HEK293 (cell line): ENCODE measurements at regions not wholly inside any gene's neighbourhood (a gene's known extent, or its start where the extent isn't known, plus 50 kb on each side); places are given as distances from the start of the nearest gene placed in this dataset.

Source experiments
- KLF7 ChIP-seq: fragments of 450-650 bp; formaldehyde crosslinking; IDR thresholded peaks from 2 replicates; pipeline ENCODE4 v1.5.1; 2016; ENCODE audit warnings: missing biosample characterization, missing genetic modification characterization, borderline replicate concordance
- OSR2 ChIP-seq: fragments of 450-650 bp; formaldehyde crosslinking; IDR thresholded peaks from 2 replicates; pipeline ENCODE4 v1.5.1; 2016; ENCODE audit warnings: missing biosample characterization, missing genetic modification characterization
- OVOL3 ChIP-seq: fragments of 450-650 bp; formaldehyde crosslinking; IDR thresholded peaks from 2 replicates; pipeline ENCODE4 v1.5.1; 2016; ENCODE audit warnings: missing biosample characterization, missing genetic modification characterization
- ZFP37 ChIP-seq: fragments of 450-650 bp; formaldehyde crosslinking; IDR thresholded peaks from 2 replicates; pipeline ENCODE4 v1.5.1; 2016; ENCODE audit warnings: missing biosample characterization, missing genetic modification characterization
- ZNF10 ChIP-seq: fragments of 450-650 bp; formaldehyde crosslinking; IDR thresholded peaks from 2 replicates; pipeline ENCODE4 v1.5.1; 2017; ENCODE audit warnings: missing biosample characterization, missing genetic modification characterization
- ZNF112 ChIP-seq: fragments of 450-650 bp; formaldehyde crosslinking; IDR thresholded peaks from 2 replicates; pipeline ENCODE4 v1.5.0; 2017; ENCODE audit warnings: missing biosample characterization, missing genetic modification characterization
- ZNF121 ChIP-seq: fragments of 450-650 bp; formaldehyde crosslinking; IDR thresholded peaks from 2 replicates; pipeline ENCODE4 v1.5.1; 2016; ENCODE audit warnings: missing biosample characterization, missing genetic modification characterization
- ZNF174 ChIP-seq: fragments of 450-650 bp; formaldehyde crosslinking; IDR thresholded peaks from 2 replicates; pipeline ENCODE4 v1.5.0; 2017; ENCODE audit warnings: missing biosample characterization, mild to moderate bottlenecking, missing genetic modification characterization
- ZNF221 ChIP-seq: fragments of 450-650 bp; formaldehyde crosslinking; IDR thresholded peaks from 2 replicates; pipeline ENCODE4 v1.5.1; 2017; ENCODE audit warnings: missing biosample characterization, missing genetic modification characterization, borderline replicate concordance
- ZNF239 ChIP-seq: fragments of 450-650 bp; formaldehyde crosslinking; IDR thresholded peaks from 2 replicates; pipeline ENCODE4 v1.5.1; 2016; ENCODE audit warnings: missing biosample characterization, missing genetic modification characterization
- ZNF311 ChIP-seq: fragments of 450-650 bp; formaldehyde crosslinking; IDR thresholded peaks from 2 replicates; pipeline ENCODE4 v1.5.1; 2017; ENCODE audit warnings: missing biosample characterization, missing genetic modification characterization, borderline replicate concordance
- ZNF37A ChIP-seq: fragments of 450-650 bp; IDR thresholded peaks from 2 replicates; pipeline ENCODE4 v1.5.1; 2018; ENCODE audit warnings: missing biosample characterization, missing genetic modification characterization
- ZNF391 ChIP-seq: fragments of 450-650 bp; formaldehyde crosslinking; IDR thresholded peaks from 2 replicates; pipeline ENCODE4 v1.5.1; 2016; ENCODE audit warnings: low read depth, missing biosample characterization, missing genetic modification characterization, borderline replicate concordance
- ZNF560 ChIP-seq: fragments of 450-650 bp; formaldehyde crosslinking; IDR thresholded peaks from 2 replicates; pipeline ENCODE4 v1.5.1; 2017; ENCODE audit warnings: missing biosample characterization, missing genetic modification characterization, borderline replicate concordance
- ZNF600 ChIP-seq: fragments of 450-650 bp; formaldehyde crosslinking; IDR thresholded peaks from 2 replicates; pipeline ENCODE4 v1.5.1; 2016; ENCODE audit warnings: missing biosample characterization, missing genetic modification characterization
- ZNF624 ChIP-seq: fragments of 450-650 bp; formaldehyde crosslinking; IDR thresholded peaks from 2 replicates; pipeline ENCODE4 v1.5.1; 2017; ENCODE audit warnings: missing biosample characterization, missing genetic modification characterization
- ZNF776 ChIP-seq: fragments of 450-650 bp; formaldehyde crosslinking; IDR thresholded peaks from 2 replicates; pipeline ENCODE4 v1.5.0; 2017; ENCODE audit warnings: missing biosample characterization, missing genetic modification characterization, borderline replicate concordance
- ZNF791 ChIP-seq: fragments of 450-650 bp; formaldehyde crosslinking; IDR thresholded peaks from 2 replicates; pipeline ENCODE4 v1.5.1; 2016; ENCODE audit warnings: missing biosample characterization, missing genetic modification characterization
- TF ChIP-seq, protein P1 (sequence below): fragments of 450-650 bp; formaldehyde crosslinking; IDR thresholded peaks from 2 replicates; pipeline ENCODE4 v1.5.1; 2016; ENCODE audit warnings: missing biosample characterization, missing genetic modification characterization
- TF ChIP-seq, protein P2 (sequence below): fragments of 450-650 bp; formaldehyde crosslinking; IDR thresholded peaks from 2 replicates; pipeline ENCODE4 v1.5.1; 2016; ENCODE audit warnings: missing biosample characterization, missing genetic modification characterization
- TF ChIP-seq, protein P3 (sequence below): fragments of 450-650 bp; formaldehyde crosslinking; IDR thresholded peaks from 2 replicates; pipeline ENCODE4 v1.5.1; 2017; ENCODE audit warnings: missing biosample characterization, mild to moderate bottlenecking, missing genetic modification characterization, moderate library complexity
- TF ChIP-seq, protein P4 (sequence below): fragments of 450-650 bp; formaldehyde crosslinking; IDR thresholded peaks from 2 replicates; pipeline ENCODE4 v1.5.1; 2016; ENCODE audit warnings: missing biosample characterization, missing genetic modification characterization
- TF ChIP-seq, protein P5 (sequence below): fragments of 450-650 bp; formaldehyde crosslinking; IDR thresholded peaks from 2 replicates; pipeline ENCODE4 v1.5.1; 2017; ENCODE audit warnings: missing biosample characterization, missing genetic modification characterization
- TF ChIP-seq, protein P6 (sequence below): fragments of 450-650 bp; formaldehyde crosslinking; IDR thresholded peaks from 2 replicates; pipeline ENCODE4 v1.5.1; 2016; ENCODE audit warnings: missing biosample characterization, missing genetic modification characterization, low read depth
- TF ChIP-seq, protein P7 (sequence below): fragments of 450-650 bp; formaldehyde crosslinking; IDR thresholded peaks from 2 replicates; pipeline ENCODE4 v1.5.1; 2016; ENCODE audit warnings: missing biosample characterization, missing genetic modification characterization

DNA sequence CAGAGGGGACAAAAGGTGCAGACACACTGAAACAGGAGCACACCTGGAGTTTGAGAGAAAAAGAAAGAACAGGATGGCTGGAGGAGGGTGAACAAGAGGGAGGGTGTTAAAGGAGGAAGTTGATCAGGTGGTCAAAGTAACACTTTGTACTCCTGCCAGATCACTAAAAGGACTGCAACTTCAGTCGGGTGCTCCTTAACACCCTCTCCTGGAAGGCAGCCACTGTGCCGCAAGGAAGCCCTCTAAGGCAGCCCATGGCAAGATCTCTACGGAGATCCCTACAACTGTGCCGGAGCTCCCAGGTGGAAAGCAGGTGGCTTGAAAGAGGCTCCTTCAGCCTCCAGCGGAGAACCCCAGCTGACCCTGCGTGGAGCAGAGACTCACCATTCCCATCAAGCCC, 124.4 kb upstream of the MSX2 start (continued):
- TF ChIP-seq, protein P1, sequence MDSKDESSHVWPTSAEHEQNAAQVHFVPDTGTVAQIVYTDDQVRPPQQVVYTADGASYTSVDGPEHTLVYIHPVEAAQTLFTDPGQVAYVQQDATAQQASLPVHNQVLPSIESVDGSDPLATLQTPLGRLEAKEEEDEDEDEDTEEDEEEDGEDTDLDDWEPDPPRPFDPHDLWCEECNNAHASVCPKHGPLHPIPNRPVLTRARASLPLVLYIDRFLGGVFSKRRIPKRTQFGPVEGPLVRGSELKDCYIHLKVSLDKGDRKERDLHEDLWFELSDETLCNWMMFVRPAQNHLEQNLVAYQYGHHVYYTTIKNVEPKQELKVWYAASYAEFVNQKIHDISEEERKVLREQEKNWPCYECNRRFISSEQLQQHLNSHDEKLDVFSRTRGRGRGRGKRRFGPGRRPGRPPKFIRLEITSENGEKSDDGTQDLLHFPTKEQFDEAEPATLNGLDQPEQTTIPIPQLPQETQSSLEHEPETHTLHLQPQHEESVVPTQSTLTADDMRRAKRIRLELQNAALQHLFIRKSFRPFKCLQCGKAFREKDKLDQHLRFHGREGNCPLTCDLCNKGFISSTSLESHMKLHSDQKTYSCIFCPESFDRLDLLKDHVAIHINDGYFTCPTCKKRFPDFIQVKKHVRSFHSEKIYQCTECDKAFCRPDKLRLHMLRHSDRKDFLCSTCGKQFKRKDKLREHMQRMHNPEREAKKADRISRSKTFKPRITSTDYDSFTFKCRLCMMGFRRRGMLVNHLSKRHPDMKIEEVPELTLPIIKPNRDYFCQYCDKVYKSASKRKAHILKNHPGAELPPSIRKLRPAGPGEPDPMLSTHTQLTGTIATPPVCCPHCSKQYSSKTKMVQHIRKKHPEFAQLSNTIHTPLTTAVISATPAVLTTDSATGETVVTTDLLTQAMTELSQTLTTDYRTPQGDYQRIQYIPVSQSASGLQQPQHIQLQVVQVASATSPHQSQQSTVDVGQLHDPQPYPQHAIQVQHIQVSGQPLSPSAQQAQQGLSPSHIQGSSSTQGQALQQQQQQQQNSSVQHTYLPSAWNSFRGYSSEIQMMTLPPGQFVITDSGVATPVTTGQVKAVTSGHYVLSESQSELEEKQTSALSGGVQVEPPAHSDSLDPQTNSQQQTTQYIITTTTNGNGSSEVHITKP (tag by site-specific recombination) = peak; percentile 74
- TF ChIP-seq, protein P2, sequence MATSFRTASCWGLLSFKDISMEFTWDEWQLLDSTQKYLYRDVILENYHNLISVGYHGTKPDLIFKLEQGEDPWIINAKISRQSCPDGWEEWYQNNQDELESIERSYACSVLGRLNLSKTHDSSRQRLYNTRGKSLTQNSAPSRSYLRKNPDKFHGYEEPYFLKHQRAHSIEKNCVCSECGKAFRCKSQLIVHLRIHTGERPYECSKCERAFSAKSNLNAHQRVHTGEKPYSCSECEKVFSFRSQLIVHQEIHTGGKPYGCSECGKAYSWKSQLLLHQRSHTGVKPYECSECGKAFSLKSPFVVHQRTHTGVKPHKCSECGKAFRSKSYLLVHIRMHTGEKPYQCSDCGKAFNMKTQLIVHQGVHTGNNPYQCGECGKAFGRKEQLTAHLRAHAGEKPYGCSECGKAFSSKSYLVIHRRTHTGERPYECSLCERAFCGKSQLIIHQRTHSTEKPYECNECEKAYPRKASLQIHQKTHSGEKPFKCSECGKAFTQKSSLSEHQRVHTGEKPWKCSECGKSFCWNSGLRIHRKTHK (tag by site-specific recombination) = no peak
- TF ChIP-seq ZNF121 (no peak), ZNF560 (no peak), ZFP37 (tag by site-specific recombination) (no peak), ZNF37A (tag by site-specific recombination) (no peak), ZNF311 (tag by site-specific recombination) (no peak), KLF7 (tag by site-specific recombination) (no peak), ZNF391 (tag by site-specific recombination) (no peak), ZNF791 (tag by site-specific recombination) (no peak), OSR2 (peak; percentile 46), ZNF174 (tag by site-specific recombination) (no peak), ZNF776 (no peak), ZNF112 (tag by site-specific recombination) (no peak), ZNF221 (tag by site-specific recombination) (no peak), ZNF10 (tag by site-specific recombination) (no peak), ZNF624 (no peak), OVOL3 (no peak), ZNF239 (tag by site-specific recombination) (no peak), ZNF600 (peak; percentile 99)
- TF ChIP-seq, protein P3, sequence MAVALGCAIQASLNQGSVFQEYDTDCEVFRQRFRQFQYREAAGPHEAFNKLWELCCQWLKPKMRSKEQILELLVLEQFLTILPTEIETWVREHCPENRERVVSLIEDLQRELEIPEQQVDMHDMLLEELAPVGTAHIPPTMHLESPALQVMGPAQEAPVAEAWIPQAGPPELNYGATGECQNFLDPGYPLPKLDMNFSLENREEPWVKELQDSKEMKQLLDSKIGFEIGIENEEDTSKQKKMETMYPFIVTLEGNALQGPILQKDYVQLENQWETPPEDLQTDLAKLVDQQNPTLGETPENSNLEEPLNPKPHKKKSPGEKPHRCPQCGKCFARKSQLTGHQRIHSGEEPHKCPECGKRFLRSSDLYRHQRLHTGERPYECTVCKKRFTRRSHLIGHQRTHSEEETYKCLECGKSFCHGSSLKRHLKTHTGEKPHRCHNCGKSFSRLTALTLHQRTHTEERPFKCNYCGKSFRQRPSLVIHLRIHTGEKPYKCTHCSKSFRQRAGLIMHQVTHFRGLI = no peak
- TF ChIP-seq, protein P4, sequence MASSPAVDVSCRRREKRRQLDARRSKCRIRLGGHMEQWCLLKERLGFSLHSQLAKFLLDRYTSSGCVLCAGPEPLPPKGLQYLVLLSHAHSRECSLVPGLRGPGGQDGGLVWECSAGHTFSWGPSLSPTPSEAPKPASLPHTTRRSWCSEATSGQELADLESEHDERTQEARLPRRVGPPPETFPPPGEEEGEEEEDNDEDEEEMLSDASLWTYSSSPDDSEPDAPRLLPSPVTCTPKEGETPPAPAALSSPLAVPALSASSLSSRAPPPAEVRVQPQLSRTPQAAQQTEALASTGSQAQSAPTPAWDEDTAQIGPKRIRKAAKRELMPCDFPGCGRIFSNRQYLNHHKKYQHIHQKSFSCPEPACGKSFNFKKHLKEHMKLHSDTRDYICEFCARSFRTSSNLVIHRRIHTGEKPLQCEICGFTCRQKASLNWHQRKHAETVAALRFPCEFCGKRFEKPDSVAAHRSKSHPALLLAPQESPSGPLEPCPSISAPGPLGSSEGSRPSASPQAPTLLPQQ = no peak
- TF ChIP-seq, protein P5, sequence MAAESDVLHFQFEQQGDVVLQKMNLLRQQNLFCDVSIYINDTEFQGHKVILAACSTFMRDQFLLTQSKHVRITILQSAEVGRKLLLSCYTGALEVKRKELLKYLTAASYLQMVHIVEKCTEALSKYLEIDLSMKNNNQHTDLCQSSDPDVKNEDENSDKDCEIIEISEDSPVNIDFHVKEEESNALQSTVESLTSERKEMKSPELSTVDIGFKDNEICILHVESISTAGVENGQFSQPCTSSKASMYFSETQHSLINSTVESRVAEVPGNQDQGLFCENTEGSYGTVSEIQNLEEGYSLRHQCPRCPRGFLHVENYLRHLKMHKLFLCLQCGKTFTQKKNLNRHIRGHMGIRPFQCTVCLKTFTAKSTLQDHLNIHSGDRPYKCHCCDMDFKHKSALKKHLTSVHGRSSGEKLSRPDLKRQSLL (tag by site-specific recombination) = no peak
- TF ChIP-seq, protein P6, sequence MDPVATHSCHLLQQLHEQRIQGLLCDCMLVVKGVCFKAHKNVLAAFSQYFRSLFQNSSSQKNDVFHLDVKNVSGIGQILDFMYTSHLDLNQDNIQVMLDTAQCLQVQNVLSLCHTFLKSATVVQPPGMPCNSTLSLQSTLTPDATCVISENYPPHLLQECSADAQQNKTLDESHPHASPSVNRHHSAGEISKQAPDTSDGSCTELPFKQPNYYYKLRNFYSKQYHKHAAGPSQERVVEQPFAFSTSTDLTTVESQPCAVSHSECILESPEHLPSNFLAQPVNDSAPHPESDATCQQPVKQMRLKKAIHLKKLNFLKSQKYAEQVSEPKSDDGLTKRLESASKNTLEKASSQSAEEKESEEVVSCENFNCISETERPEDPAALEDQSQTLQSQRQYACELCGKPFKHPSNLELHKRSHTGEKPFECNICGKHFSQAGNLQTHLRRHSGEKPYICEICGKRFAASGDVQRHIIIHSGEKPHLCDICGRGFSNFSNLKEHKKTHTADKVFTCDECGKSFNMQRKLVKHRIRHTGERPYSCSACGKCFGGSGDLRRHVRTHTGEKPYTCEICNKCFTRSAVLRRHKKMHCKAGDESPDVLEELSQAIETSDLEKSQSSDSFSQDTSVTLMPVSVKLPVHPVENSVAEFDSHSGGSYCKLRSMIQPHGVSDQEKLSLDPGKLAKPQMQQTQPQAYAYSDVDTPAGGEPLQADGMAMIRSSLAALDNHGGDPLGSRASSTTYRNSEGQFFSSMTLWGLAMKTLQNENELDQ = no peak
- TF ChIP-seq, protein P7, sequence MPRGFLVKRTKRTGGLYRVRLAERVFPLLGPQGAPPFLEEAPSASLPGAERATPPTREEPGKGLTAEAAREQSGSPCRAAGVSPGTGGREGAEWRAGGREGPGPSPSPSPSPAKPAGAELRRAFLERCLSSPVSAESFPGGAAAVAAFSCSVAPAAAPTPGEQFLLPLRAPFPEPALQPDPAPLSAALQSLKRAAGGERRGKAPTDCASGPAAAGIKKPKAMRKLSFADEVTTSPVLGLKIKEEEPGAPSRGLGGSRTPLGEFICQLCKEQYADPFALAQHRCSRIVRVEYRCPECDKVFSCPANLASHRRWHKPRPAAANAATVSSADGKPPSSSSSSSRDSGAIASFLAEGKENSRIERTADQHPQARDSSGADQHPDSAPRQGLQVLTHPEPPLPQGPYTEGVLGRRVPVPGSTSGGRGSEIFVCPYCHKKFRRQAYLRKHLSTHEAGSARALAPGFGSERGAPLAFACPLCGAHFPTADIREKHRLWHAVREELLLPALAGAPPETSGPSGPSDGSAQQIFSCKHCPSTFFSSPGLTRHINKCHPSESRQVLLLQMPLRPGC (tag by site-specific recombination) = no peak
